GM18520 (cell line): ENCODE measurements at regions not wholly inside any gene's neighbourhood (a gene's known extent, or its start where the extent isn't known, plus 50 kb on each side); places are given as distances from the start of the nearest gene placed in this dataset.

Source experiments
- ATAC-seq: cut with Tn5 transposase; IDR thresholded peaks from one replicate; pipeline ENCODE4 v1.9.1; 2021; ENCODE audit not compliant: unreplicated experiment

- no peak for ATAC-seq
Observed at GRCh38 chr10:78995987-78996791, 72.6 kb upstream of the ZMIZ1 start.

GRCh38 chr10:78996792-78997129 lies 72.0 kb upstream of the ZMIZ1 start:
- no peak for ATAC-seq

- ATAC-seq = no peak
Observed at GRCh38 chr10:78997635-78998618, 70.8 kb upstream of the ZMIZ1 start.

GRCh38 chr10:79001082-79001885 lies 67.5 kb upstream of the ZMIZ1 start:
- ATAC-seq = no peak

GRCh38 chr10:79002336-79002735 lies 66.4 kb upstream of the ZMIZ1 start:
- ATAC-seq = no peak

GRCh38 chr10:79003183-79004100 lies 65.3 kb upstream of the ZMIZ1 start:
- ATAC-seq = no peak

GRCh38 chr10:79004311-79004710 lies 64.5 kb upstream of the ZMIZ1 start:
- ATAC-seq = no peak

- ATAC-seq = no peak
Observed at GRCh38 chr10:79005126-79005810, 63.5 kb upstream of the ZMIZ1 start.

- ATAC-seq = no peak
Observed at GRCh38 chr10:79007018-79007417, 61.7 kb upstream of the ZMIZ1 start.

- no peak for ATAC-seq
Observed at GRCh38 chr10:79007421-79008319, 61.1 kb upstream of the ZMIZ1 start.

- no peak for ATAC-seq
Observed at GRCh38 chr10:79009145-79009544, 59.6 kb upstream of the ZMIZ1 start.

GRCh38 chr10:79012567-79012966 lies 56.2 kb upstream of the ZMIZ1 start:
- ATAC-seq = no peak

- no peak for ATAC-seq
Observed at GRCh38 chr10:79013406-79013987, 55.3 kb upstream of the ZMIZ1 start.

GRCh38 chr10:79014796-79015195 lies 54.0 kb upstream of the ZMIZ1 start:
- ATAC-seq = no peak

- no peak for ATAC-seq
Observed at GRCh38 chr10:79017882-79018520, 50.8 kb upstream of the ZMIZ1 start.

- no peak for ATAC-seq
Observed at GRCh38 chr10:79018521-79019011, 50.2 kb upstream of the ZMIZ1 start.
